Mucosa of descending colon (tissue), 3 donors: ENCODE measurements at regions not wholly inside any gene's neighbourhood (a gene's known extent, or its start where the extent isn't known, plus 50 kb on each side); places are given as distances from the start of the nearest gene placed in this dataset.

Experiments
- ATAC-seq: fragments of 200-7000 bp; cut with Tn5 transposase; one replicate; pipeline ENCODE4 v1.9.1; 2020; ENCODE audit warnings: mild to moderate bottlenecking, moderate library complexity
- DNase-seq, 3 donors: peaks; one replicate each; pipeline ENCODE4 v3.0.0-alpha.2; 2020
- H3K36me3 ChIP-seq: fragments of 200-600 bp; one replicate; pipeline ENCODE4 v1.8.0; 2021; ENCODE audit warnings: low read depth, mild to moderate bottlenecking
- H3K4me1 ChIP-seq: fragments of 200-600 bp; one replicate; pipeline ENCODE4 v1.8.0; 2021; ENCODE audit warnings: low read depth, mild to moderate bottlenecking
- H3K4me3 ChIP-seq: fragments of 200-600 bp; one replicate; pipeline ENCODE4 v1.8.0; 2021; ENCODE audit warnings: mild to moderate bottlenecking
- H3K9me3 ChIP-seq: fragments of 200-600 bp; one replicate; pipeline ENCODE4 v1.8.0; 2021; ENCODE audit warnings: mild to moderate bottlenecking
- intact Hi-C, 2 donors: fragments of 100-400 bp; cut with DNase I in 1 of 2; cut with micrococcal nuclease in 1 of 2; formaldehyde crosslinking; loops; one replicate each; pipeline versions ENCODE4 v1.11.0 to v1.11.1; 2022; cut with DNase I, micrococcal nuclease
- TF ChIP-seq, protein P1 (sequence below): fragments of 200-600 bp; IDR thresholded peaks from one replicate; pipeline ENCODE4 v1.8.0; 2022; ENCODE audit warnings: antibody characterized with exemption, mild to moderate bottlenecking
- donor health status: DM: no; HTN: no; CAD: no; lungs with moderate emphysema.
- donor health status: DM: no; HTN: no; CAD: no.
- donor health status: DM: no; HTN: yes; CAD: no.

DNA sequence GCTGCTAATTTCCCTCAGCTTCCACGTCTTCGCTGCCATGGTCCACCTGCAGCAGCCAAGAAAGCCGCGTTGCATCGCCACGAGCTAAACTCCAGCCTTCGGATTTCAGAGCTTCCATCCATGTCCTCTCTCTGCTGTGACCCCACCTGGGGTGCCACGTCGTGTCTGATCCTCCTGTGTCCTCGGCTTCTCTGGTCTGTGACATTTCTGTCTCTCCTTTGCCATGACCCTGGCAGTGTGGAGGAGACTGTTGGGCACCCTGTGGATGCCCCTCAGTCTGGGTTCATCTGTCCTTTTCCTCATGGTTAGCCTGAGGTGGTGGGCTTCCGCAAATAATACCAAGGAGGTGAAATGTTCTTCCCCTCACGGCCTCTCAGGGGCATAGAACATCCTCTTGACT is 106.8 kb downstream of the RTP5 start:
- Histone ChIP-seq H3K36me3 (no peaks in the 10 kb centered on the region), H3K4me3 (no peak overlapping the region), H3K9me3 (no peaks in the 10 kb centered on the region), H3K4me1 (no peaks in the 10 kb centered on the region)
- intact Hi-C loops, result no loop called here
- TF ChIP-seq, protein P1, sequence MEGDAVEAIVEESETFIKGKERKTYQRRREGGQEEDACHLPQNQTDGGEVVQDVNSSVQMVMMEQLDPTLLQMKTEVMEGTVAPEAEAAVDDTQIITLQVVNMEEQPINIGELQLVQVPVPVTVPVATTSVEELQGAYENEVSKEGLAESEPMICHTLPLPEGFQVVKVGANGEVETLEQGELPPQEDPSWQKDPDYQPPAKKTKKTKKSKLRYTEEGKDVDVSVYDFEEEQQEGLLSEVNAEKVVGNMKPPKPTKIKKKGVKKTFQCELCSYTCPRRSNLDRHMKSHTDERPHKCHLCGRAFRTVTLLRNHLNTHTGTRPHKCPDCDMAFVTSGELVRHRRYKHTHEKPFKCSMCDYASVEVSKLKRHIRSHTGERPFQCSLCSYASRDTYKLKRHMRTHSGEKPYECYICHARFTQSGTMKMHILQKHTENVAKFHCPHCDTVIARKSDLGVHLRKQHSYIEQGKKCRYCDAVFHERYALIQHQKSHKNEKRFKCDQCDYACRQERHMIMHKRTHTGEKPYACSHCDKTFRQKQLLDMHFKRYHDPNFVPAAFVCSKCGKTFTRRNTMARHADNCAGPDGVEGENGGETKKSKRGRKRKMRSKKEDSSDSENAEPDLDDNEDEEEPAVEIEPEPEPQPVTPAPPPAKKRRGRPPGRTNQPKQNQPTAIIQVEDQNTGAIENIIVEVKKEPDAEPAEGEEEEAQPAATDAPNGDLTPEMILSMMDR, result no peak
- no peak for DNase-seq
- ATAC-seq, result no peak

- TF ChIP-seq, protein P1, result no peak
- Histone ChIP-seq H3K4me1 (no peaks in the 10 kb centered on the region), H3K4me3 (no peak overlapping the region), H3K9me3 (no peaks in the 10 kb centered on the region), H3K36me3 (no peaks in the 10 kb centered on the region)
- intact Hi-C loops, result no loop called here
- ATAC-seq (no peak), DNase-seq (no peak)
Observed at GRCh38 chr2:241977557-241978300, 108.2 kb downstream of the RTP5 start.

- Histone ChIP-seq H3K4me3 (no peak overlapping the region), H3K36me3 (no peaks in the 10 kb centered on the region), H3K4me1 (no peaks in the 10 kb centered on the region), H3K9me3 (no peaks in the 10 kb centered on the region)
- TF ChIP-seq, protein P1, result no peak
- DNase-seq, result no peak
- intact Hi-C loops, result no loop called here
- ATAC-seq, result no peak
Observed at GRCh38 chr2:241978670-241979069, 109.1 kb downstream of the RTP5 start.

- Histone ChIP-seq H3K9me3 (no peaks in the 10 kb centered on the region), H3K4me3 (no peak overlapping the region), H3K4me1 (no peaks in the 10 kb centered on the region), H3K36me3 (no peaks in the 10 kb centered on the region)
- intact Hi-C loops, result no loop called here
- peak in 1 of 3 donors; percentile 48 for DNase-seq
- ATAC-seq, result peak; percentile 18
- TF ChIP-seq, protein P1, result no peak
Observed at GRCh38 chr2:241980193-241980592, 110.7 kb downstream of the RTP5 start.

DNA sequence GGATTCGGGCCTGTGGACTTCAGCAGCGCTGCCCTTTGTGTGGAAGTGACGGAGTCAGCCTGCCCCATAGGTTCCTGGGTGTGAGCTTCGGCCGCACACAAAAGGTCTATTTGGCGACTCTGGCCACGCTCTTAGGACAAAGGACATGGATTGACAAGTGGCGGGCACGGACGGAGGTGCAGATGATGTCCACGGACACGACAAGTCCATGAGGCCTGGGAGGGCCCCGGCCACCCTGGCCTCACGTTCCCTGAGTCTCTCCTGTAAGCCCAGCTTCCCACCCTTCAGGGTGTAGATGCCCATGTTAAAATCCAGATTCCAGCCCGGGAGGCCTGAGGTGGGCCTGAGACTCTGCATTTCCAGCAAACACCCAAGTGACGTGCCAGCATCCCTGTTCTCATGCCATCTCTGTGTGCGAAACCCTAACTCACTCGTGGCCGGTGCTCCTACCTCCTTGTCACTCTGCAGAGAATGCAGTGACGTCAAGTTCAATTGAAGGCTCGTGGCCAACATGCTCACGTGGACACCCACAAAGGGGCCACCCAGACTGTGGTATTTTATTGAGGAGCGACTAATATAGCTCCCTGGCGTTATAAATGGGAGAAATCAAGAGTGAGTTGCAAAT is 111.7 kb downstream of the RTP5 start:
- no peaks in the 10 kb centered on the region for H3K36me3 ChIP-seq
- H3K4me1 ChIP-seq, result no peaks in the 10 kb centered on the region
- H3K9me3 ChIP-seq, result no peaks in the 10 kb centered on the region
- DNase-seq, result no peak
- TF ChIP-seq, protein P1, result no peak
- no peak for ATAC-seq
- no peak overlapping the region for H3K4me3 ChIP-seq
- intact Hi-C loops, result no loop called here
